ENCODE measurements at regions not wholly inside any gene's neighbourhood (a gene's known extent, or its start where the extent isn't known, plus 50 kb on each side); places are given as distances from the start of the nearest gene placed in this dataset.
"Not testable (repeated sequence)": the region's sequence is repeated elsewhere in the genome, so short reads cannot be mapped to it uniquely, and the experiment has no call there.

DNA sequence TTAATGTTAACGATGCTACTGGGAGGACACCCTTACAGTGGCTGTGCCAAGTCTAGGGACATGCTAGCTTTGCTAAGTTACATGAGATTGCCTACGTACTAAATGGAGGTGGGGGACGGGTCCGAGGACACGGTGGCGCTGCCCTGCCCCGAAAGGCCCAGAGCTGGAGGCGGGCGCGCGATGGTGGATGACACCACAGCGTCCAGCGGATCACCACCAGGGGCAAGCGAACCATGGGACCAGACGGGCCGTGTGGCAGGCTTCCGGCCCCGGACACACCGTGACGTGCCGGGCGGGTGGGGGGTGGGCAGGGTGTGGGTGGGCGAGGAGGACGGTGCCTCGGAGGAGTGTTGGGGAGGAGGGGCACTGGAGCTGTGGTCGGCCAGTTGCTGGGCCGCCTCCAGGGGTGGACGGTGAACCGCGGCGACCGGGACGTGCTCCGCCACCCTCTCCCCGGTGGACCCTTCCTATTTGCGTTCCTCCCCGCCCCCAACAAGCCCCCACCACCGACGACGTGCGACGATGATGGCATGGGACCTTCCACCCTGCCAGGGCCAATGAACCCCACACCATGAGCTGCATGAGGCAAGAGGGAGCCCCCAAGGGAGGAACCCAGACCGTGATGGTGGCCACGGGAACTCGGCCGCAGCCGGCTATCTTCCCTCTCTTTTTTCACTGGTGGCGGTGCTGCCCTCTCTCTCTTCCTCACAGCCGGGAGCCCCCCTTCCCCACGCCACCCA, 773.3 kb upstream of the DEFB115 start:
- no peak for DNase-seq

- no peak for DNase-seq
Observed at GRCh38 chr20:30484749-30485070, 772.8 kb upstream of the DEFB115 start.

DNA sequence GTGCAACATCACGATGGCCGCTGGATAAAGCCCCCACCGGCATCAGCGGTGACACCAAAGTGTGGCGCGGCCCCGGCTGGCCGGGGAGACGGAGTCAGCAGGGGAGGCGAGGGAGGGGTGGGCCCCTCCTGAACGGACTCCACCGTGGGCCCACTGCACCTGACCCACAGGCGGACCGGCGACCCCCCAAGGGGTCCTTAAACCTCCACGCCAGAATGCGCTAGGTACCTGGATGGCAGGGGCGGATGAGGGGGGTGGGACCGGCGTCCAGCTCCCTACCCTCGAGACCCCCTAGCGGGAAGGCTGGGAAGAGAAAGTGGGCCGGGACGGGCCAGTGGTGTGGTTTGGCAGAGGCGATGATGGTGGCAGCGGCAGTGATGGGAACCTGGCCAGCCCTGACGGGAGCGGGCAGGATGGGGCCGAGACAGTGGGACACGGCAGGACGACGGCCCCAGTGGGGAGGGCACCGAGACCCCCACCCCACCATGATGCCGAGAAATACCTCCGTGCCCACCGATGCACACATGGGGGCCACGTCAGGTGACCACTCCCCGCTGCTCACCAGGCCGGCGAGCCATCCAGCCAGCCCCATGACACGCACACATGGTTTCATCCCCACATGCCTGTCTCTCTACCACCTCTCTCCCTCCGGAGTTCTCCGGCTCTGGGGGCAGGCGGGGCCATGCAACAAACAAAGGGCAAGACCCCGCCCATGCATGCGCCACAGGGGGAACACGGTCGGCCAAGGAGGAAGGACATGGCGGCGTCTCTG, 771.9 kb upstream of the DEFB115 start:
- no peak for DNase-seq

DNA sequence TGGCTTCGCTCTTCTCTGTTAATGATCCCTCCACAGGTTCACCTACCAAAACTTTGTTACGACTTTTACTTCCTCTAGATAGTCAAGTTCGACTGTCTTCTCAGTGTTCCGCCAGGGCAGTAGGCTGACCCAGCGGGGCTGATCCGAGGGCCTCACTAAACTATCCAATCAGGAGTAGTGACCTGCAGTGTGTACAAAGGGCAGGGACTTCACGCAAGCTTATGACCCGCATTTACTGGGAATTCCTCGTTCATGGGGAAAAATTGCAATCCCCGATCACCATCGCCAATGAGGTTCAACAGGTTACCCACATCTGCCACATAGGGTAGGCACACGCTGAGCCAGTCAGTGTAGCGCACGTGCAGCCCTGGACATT, 771.4 kb upstream of the DEFB115 start:
- DNase-seq, result no peak

- DNase-seq, result not testable (repeated sequence)
Observed at GRCh38 chr20:30487461-30487860, 770.0 kb upstream of the DEFB115 start.

DNA sequence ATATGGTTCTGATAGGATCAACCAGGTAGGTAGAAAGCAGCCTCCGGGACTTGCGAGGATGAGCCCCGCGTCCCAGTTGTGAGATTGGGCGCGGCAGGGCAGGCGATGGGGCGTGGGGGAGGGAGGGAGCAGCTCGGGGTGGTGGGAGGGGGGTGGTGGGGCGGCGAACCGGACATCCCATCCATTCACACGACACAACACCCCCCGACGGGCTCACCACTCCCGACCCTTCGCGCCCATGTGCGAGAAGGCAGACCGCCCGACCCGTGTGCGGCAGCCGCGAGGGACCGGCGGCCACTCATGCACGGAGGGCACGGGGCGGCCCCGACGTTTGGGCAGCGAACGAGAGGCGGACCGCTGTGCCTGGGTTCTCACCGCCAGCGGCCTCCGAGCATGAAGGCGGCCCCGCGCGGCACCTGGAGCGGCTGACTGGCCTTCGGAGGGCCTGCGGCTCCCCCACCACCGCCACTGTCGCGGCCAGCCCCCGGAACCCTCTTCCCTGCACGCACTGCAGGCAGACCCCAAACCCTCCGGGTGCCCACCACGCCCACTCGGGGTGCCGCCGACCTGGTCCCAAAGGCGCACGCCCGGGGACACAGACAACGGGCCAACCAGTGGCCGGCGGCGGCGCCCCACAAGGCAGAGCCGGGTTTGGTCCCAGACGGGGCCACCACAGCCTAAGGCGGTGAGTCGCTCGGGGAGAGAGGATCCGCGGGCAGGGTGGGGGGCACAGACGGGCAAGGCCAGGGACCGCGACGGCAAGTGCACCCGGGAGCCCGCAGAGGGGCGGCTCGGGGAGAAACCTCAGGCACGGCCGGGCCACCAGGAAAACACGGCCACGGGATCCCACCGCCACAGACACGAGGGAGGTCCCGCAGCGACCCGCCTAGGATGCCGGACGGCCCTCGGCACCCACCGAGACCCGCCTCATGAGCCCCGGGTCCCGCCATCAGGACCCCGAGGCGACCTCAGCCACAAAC, 769.2 kb upstream of the DEFB115 start:
- DNase-seq, result no peak

GRCh38 chr20:30488941-30489613, 768.4 kb upstream of the DEFB115 start:
- no peak for DNase-seq

- DNase-seq, result no peak
Observed at GRCh38 chr20:30489614-30490003, 767.9 kb upstream of the DEFB115 start.

DNA sequence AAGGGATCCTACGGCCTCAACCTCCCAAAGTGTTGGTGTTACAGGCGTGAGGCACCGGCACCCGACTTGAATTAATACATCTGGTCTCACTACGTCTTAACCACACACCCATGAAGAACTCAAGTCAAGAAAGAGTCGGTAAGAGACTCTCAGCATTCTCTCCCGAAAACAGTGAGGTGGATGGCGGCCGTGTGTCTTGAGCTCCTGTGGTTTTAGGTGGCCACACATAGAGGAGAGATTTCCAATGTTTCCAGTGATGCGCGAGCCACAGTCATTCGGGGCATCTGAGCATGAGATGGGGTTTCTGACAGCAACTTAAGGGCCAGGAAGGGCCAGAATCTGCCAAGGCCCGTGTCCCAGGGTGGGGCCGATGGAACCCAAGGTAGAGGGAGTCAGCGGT, 766.4 kb upstream of the DEFB115 start:
- no peak for DNase-seq

DNA sequence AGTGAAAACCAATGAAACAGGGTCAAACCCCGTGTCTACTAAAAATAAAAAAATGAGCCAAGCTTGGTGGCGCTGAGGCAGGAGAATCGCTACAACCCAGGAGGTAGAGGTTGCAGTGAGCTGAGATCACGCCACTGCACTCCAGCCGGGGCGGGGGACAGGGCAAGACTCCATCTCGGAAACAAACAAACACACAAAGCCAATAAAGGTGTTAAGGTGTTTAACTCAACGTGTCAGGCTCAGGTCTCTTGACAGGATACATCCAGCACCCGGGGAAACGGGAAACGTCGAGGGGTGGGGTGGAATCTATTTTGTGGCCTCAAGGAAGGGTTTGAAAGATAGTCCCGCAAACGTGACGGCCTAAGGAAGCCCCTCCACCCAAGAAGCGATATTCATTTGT, 760.8 kb upstream of the DEFB115 start:
- DNase-seq, result not testable (repeated sequence)

DNA sequence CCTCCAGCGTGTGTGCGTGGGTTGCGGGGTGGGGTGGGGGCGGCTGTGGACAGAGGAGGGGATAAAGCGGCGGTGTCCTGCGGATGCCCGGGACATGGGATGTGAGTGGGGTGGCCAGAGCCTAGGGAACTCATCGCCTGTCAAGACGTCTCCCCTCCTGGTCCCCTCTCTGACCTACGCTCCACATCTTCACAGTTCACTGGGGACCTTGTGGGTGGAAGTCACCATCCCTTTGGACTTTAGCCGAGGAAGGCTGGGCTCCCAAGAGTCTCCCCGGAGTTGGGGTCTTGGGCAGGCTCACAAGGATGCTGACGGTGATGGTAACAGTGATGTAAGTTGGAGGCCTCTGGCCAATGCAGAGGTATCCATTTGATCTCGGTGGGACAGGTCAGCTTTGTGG, 760.3 kb upstream of the DEFB115 start:
- not testable (repeated sequence) for DNase-seq

DNA sequence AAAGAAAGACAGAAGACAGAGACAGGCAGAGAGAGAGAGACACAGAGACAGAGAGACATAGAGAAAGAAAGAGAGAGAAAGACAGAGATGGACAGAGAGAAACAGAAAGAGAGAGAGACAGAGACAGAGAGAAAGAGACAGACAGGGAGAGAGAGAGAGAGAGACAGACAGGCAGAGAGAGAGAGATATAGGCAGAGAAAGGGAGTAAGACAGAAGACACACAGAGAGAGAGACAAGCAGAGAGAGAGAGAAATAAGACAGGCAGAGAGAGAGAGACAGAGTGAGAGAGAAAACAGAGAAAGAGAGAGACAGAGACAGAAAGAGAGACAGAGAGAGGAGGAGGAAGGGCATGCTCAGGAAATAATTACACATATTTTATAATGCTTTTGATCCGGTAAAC, 758.3 kb upstream of the DEFB115 start:
- no peak for DNase-seq

DNA sequence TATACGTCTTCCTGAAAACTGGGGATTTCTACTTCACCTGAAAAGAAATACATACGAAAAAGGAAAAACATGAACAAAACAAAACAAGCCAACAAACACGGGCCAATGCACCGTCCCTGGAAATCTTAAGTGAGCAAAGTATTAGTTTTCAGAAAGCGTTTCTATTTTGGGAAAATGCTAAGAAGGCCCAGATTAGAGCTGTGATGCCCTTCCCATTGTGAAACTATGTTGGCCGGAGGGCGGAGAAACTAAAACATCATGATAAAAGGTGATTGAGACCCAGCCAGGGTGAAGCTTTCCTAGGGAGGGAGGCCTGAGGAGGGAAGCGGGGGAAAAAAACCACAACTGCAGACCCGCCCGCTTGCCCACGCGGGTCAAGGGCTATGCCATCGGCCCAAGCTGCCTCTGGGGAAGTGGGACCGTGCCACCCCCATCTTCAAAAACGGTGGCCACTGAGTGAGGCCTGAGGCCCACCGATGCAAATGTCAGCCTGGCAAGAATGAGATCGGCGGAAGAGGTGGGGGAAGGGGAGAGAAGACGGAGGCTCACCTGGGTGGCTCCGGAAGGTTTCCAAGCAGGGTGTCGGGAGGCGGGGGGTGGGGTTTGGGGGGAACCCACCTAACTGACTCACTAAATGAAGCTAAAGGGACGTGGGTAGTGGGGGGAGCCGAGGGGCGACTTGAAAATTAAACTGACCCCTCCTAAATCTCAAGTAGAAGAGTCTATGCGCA, 757.6 kb upstream of the DEFB115 start:
- peak in 1 of 3 experiments; percentile 4 for DNase-seq

- DNase-seq, result peak in 1 of 3 experiments; percentile 35
Observed at GRCh38 chr20:30500447-30500820, 757.0 kb upstream of the DEFB115 start.

DNA sequence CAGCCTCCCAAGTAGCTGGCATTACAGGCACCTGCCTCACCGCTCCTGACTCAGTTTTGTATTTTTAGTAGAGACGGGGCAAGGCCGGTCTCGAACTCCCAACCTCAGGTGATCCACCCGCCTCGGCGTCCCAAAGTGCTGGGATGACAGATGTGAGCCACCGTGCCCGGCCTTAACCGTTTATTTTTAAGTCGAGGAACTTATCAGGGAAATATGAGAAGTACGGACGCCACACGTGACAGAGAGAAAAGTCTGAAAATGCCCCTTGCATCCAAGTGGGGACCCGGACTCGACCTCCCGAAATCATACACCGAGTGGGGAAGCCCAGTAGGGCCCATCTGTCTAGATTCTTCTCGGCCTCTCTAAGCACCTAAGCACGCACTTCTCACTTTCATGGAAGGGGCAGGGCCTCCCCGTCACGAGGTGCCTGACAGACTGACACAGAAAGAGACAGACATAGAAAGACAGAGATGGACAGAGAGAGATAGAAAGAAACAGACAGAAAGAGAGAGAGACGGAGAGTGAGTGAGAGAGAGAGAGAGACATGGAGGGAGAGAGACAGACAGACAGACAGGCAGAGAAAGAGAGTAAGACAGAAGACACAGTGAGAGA, 756.5 kb upstream of the DEFB115 start:
- DNase-seq, result no peak

- no peak for DNase-seq
Observed at GRCh38 chr20:30502670-30503069, 754.8 kb upstream of the DEFB115 start.

DNA sequence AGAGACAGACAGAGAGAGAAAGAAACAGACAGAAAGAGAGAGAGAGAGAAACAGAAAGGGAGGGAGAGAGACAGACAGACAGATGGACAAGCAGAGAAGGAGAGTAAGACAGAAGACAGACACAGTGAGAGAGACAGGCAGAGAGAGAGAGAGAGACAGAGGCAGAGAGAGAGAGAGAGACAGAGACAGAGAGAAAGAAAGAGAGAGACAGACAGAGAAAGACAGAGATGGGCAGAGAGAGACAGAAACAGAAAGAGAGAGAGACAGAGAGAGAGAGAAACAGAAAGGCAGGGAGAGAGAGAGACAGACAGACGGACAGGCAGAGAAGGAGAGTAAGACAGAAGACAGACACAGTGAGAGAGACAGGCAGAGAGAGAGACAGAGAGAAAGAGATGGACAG, 754.3 kb upstream of the DEFB115 start:
- DNase-seq, result not testable (repeated sequence)

DNA sequence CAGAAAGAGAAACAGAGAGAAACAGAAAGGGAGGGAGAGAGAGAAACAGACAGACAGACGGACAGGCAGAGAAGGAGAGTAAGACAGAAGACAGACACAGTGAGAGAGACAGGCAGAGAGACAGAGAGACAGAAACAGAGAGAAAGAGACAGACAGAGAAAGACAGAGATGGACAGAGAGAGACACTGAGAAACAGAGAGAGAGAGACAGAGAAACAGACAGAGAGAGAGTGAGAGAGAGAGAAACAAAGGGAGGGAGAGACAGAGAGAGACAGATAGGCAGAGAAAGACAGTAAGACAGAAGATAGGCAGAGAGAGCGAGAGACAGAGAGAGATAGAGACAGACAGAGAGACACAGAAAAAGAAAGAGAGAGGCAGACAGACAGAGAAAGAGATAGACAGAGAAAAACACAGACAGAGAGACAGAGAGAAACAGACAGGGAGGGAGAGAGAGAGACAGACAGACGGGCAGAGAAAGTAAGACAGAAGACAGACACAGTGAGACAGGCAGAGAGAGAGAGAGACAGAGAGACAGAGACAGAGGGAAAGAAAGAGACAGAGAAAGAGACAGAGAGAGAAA, 753.4 kb upstream of the DEFB115 start:
- no peak for DNase-seq

DNA sequence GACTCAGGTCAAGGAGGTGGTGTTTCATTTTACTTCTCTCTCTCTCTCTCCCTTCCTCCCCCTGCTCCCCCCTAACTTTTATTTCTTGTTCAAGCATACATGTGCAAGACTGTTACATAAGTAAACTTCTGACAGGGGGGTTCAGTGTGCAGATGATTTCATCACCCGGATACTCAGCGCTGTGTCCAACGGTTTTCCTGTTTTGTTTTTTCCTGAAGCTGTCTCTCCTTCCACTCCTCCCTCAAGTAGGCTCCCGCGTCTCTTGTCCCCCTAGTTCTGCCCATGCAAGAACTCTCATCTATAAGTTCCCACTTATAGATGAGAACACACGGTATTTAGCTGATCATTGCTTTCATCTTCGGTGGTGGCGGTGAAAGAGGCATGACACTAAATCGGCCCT, 751.9 kb upstream of the DEFB115 start:
- DNase-seq, result no peak

- DNase-seq, result no peak
Observed at GRCh38 chr20:30506100-30506499, 751.4 kb upstream of the DEFB115 start.

DNA sequence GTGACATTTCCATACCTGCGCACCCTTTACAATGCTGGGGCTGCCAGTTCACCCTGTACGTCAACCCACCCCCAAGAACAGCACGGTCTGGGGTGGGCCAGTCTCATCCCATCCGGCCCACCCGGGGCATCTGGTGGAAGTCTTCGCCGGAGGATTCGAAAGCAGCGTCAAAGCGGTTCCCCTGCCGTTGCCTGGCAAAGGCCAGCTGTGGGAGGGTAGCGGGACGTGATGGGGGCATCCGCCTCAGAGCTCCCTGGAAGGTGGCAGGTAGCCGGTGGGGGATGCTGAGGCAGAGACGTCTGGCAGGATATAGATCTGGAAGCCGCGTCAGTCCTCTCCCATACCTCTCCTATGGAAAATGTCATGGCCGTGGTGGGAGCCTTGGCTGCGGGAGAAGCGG, 749.1 kb upstream of the DEFB115 start:
- DNase-seq, result not testable (repeated sequence)
